Upper lobe of left lung (tissue), 4 donors: ENCODE measurements at regions not wholly inside any gene's neighbourhood (a gene's known extent, or its start where the extent isn't known, plus 50 kb on each side); places are given as distances from the start of the nearest gene placed in this dataset.

ENCODE experiments used
- POLR2A ChIP-seq, 4 donors: fragments of 450-650 bp; IDR thresholded peaks; one replicate each; pipeline ENCODE4 v1.5.1; 2016 to 2017; ENCODE audit warnings: antibody characterized with exemption in 4 of 4, mild to moderate bottlenecking in 2 of 4
- TF ChIP-seq, protein P1 (sequence below), 6 experiments: fragments of 450-650 bp in 4 of 6; fragments of 200-600 bp in 2 of 6; sonication (generic) in 2 of 6; IDR thresholded peaks; one replicate each; pipeline ENCODE4 v1.5.1; 2016 to 2019; ENCODE audit warnings: antibody characterized with exemption in 6 of 6

DNA sequence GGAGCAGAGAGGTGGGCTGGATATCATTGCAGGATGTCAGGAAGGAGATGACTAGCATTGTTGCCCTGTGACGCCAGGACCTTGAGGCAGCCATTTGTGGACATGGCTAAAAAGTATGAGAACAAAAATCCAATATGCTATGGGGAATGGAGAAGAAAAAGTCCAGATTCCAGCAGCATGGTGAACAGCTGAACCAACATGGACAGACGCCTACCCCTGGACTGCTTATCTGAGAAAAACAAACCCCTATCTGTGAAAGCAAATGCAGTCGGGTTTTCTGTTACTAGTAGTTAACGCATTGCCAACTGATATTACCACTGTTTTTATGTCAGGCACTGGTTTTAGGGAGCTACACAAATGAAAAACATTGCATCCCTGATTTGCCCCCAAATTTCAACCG is 251.2 kb upstream of the RORA start:
- no peak for TF ChIP-seq POLR2A (IDR thresholded peaks at IDR 0.05)
- TF ChIP-seq, protein P1, sequence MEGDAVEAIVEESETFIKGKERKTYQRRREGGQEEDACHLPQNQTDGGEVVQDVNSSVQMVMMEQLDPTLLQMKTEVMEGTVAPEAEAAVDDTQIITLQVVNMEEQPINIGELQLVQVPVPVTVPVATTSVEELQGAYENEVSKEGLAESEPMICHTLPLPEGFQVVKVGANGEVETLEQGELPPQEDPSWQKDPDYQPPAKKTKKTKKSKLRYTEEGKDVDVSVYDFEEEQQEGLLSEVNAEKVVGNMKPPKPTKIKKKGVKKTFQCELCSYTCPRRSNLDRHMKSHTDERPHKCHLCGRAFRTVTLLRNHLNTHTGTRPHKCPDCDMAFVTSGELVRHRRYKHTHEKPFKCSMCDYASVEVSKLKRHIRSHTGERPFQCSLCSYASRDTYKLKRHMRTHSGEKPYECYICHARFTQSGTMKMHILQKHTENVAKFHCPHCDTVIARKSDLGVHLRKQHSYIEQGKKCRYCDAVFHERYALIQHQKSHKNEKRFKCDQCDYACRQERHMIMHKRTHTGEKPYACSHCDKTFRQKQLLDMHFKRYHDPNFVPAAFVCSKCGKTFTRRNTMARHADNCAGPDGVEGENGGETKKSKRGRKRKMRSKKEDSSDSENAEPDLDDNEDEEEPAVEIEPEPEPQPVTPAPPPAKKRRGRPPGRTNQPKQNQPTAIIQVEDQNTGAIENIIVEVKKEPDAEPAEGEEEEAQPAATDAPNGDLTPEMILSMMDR (IDR thresholded peaks at IDR 0.05): no peak
